ENCODE measurements at regions not wholly inside any gene's neighbourhood (a gene's known extent, or its start where the extent isn't known, plus 50 kb on each side); places are given as distances from the start of the nearest gene placed in this dataset.

GRCh38 chr5:101948615-101949014 lies 347.5 kb downstream of the SLCO4C1 start:
- DNase-seq (ENCODE audit: low read depth, low spot score) (no peak), FAIRE-seq (no peak)
- Histone ChIP-seq H3K9me3 (replicated peaks; ENCODE audit: control insufficient read depth, insufficient read depth, low read length) (no peaks in the 10 kb centered on the region), H4K20me1 (replicated peaks; ENCODE audit: control insufficient read depth, extremely low read depth, insufficient read depth, low read length) (no peaks in the 10 kb centered on the region), H3K4me3 (replicated peaks in 1 of 3; ENCODE audit: insufficient read depth in 1 of 3, low read depth in 1 of 3, low read length in 3 of 3) (no peak overlapping the region), H3K9ac (replicated peaks; ENCODE audit: extremely low read depth, insufficient read depth, low read length) (no peak overlapping the region), H2AFZ (ENCODE audit: low read depth, low read length) (no peak overlapping the region), H3K4me1 (ENCODE audit: control insufficient read depth, extremely low read depth, insufficient read depth, low read length) (no peaks in the 10 kb centered on the region), H3K9me1 (replicated peaks; ENCODE audit: control insufficient read depth, extremely low read depth, insufficient read depth, low read length) (no peaks in the 10 kb centered on the region), H3K27ac (ENCODE audit: insufficient read depth, low read depth, low read length) (no peak overlapping the region), H3K79me2 (ENCODE audit: control insufficient read depth, insufficient read depth, low read length) (no peaks in the 10 kb centered on the region), H3K27me3 (ENCODE audit: control insufficient read depth in 2 of 2, insufficient read depth in 2 of 2, low read length in 2 of 2) (no peaks in the 10 kb centered on the region), H3K4me2 (ENCODE audit: insufficient read depth, low read length) (no peak overlapping the region), H3K36me3 (ENCODE audit: control insufficient read depth in 2 of 2, extremely low read depth in 1 of 2, insufficient read depth in 2 of 2, low read length in 2 of 2) (no peaks in the 10 kb centered on the region)
- ChIA-PET CTCF (no interaction called here), POLR2A (no interaction called here)
- no peak for TF ChIP-seq GATA2 (IDR thresholded peaks at IDR 0.05; ENCODE audit: insufficient read depth, insufficient read length, low read depth, low read length)
- TF ChIP-seq, protein P1, sequence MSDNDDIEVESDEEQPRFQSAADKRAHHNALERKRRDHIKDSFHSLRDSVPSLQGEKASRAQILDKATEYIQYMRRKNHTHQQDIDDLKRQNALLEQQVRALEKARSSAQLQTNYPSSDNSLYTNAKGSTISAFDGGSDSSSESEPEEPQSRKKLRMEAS (IDR thresholded peaks at IDR 0.05; ENCODE audit: insufficient read depth, insufficient read length), result no peak
- TF ChIP-seq, protein P2, sequence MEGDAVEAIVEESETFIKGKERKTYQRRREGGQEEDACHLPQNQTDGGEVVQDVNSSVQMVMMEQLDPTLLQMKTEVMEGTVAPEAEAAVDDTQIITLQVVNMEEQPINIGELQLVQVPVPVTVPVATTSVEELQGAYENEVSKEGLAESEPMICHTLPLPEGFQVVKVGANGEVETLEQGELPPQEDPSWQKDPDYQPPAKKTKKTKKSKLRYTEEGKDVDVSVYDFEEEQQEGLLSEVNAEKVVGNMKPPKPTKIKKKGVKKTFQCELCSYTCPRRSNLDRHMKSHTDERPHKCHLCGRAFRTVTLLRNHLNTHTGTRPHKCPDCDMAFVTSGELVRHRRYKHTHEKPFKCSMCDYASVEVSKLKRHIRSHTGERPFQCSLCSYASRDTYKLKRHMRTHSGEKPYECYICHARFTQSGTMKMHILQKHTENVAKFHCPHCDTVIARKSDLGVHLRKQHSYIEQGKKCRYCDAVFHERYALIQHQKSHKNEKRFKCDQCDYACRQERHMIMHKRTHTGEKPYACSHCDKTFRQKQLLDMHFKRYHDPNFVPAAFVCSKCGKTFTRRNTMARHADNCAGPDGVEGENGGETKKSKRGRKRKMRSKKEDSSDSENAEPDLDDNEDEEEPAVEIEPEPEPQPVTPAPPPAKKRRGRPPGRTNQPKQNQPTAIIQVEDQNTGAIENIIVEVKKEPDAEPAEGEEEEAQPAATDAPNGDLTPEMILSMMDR (IDR thresholded peaks at IDR 0.05; ENCODE audit: extremely low read depth in 1 of 2, insufficient read depth in 1 of 2, low read depth in 1 of 2, low read length in 2 of 2), result no peak
- TF ChIP-seq JUN (IDR thresholded peaks at IDR 0.05; ENCODE audit: borderline replicate concordance, insufficient read depth, insufficient read length, low read depth), result no peak
- no peak for TF ChIP-seq EZH2 (IDR thresholded peaks at IDR 0.05; ENCODE audit: borderline replicate concordance, low read depth, low read length, severe bottlenecking)
- TF ChIP-seq FOS (IDR thresholded peaks at IDR 0.05; ENCODE audit: borderline replicate concordance, insufficient read depth, low read length), result no peak
- TF ChIP-seq POLR2A (IDR thresholded peaks at IDR 0.05; ENCODE audit: low read depth, low read length), result no peak
- no peak for TF ChIP-seq MYC (IDR thresholded peaks at IDR 0.05; ENCODE audit: low read depth, low read length)
- no peak for TF ChIP-seq POLR2AphosphoS5 (IDR thresholded peaks at IDR 0.05; ENCODE audit: insufficient read depth, low read depth, low read length)
- intact Hi-C loops (cut with micrococcal nuclease), result no loop called here
- BruUV-seq (replicated peaks), result no TSS peak
- dilution Hi-C loops (cut with MboI; ENCODE audit: extremely low pct_ligation_motif_present, low sequenced_read_pairs), result no loop called here
